ENCODE measurements at regions not wholly inside any gene's neighbourhood (a gene's known extent, or its start where the extent isn't known, plus 50 kb on each side); places are given as distances from the start of the nearest gene placed in this dataset.

GRCh38 chr3:106635271-106635670 lies 742.0 kb upstream of the CCDC54 start:
- H3K36me3 ChIP-seq (ENCODE audit: insufficient read depth, insufficient read length, low read length) = no peaks in the 10 kb centered on the region
- no peak for DNase-seq (ENCODE audit: low read depth, low spot score)
- H3K9me3 ChIP-seq (ENCODE audit: insufficient read depth, low read length) = no peaks in the 10 kb centered on the region
- H3K4me3 ChIP-seq (ENCODE audit: insufficient read length, low read depth) = no peak overlapping the region
- TF ChIP-seq SUZ12 (IDR thresholded peaks at IDR 0.05; ENCODE audit: extremely low read depth, insufficient read depth, insufficient read length) (no peak), ZNF274 (IDR thresholded peaks at IDR 0.05; ENCODE audit: low read depth, low read length) (no peak), YY1 (IDR thresholded peaks at IDR 0.05; ENCODE audit: insufficient read depth, insufficient read length) (no peak)
- H3K4me1 ChIP-seq (ENCODE audit: insufficient read depth, insufficient read length) = no peaks in the 10 kb centered on the region
- H3K9ac ChIP-seq (ENCODE audit: insufficient read length, low read depth) = no peak overlapping the region
- no peaks in the 10 kb centered on the region for H3K27me3 ChIP-seq (ENCODE audit: insufficient read depth, insufficient read length)

- no peaks in the 10 kb centered on the region for H3K9me3 ChIP-seq (ENCODE audit: insufficient read depth, low read length)
- TF ChIP-seq YY1 (IDR thresholded peaks at IDR 0.05; ENCODE audit: insufficient read depth, insufficient read length) = no peak
- no peak overlapping the region for H3K4me3 ChIP-seq (ENCODE audit: insufficient read length, low read depth)
- DNase-seq (ENCODE audit: low read depth, low spot score) = no peak
- H3K9ac ChIP-seq (ENCODE audit: insufficient read length, low read depth) = no peak overlapping the region
- no peaks in the 10 kb centered on the region for H3K27me3 ChIP-seq (ENCODE audit: insufficient read depth, insufficient read length)
- no peaks in the 10 kb centered on the region for H3K36me3 ChIP-seq (ENCODE audit: insufficient read depth, insufficient read length, low read length)
- no peaks in the 10 kb centered on the region for H3K4me1 ChIP-seq (ENCODE audit: insufficient read depth, insufficient read length)
Measured at GRCh38 chr3:106635826-106636225, 741.4 kb upstream of the CCDC54 start.

GRCh38 chr3:106640353-106640752 lies 736.9 kb upstream of the CCDC54 start:
- TF ChIP-seq YY1 (IDR thresholded peaks at IDR 0.05; ENCODE audit: insufficient read depth, insufficient read length) (no peak), SUZ12 (IDR thresholded peaks at IDR 0.05; ENCODE audit: extremely low read depth, insufficient read depth, insufficient read length) (no peak), ZNF274 (IDR thresholded peaks at IDR 0.05; ENCODE audit: low read depth, low read length) (no peak)
- Histone ChIP-seq H3K9ac (ENCODE audit: insufficient read length, low read depth) (no peak overlapping the region), H3K36me3 (ENCODE audit: insufficient read depth, insufficient read length, low read length) (no peaks in the 10 kb centered on the region), H3K4me1 (ENCODE audit: insufficient read depth, insufficient read length) (no peaks in the 10 kb centered on the region), H3K4me3 (ENCODE audit: insufficient read length, low read depth) (no peak overlapping the region), H3K9me3 (ENCODE audit: insufficient read depth, low read length) (peaks cover 10% of the 10 kb centered on the region; the same call in 1 of the 2 replicates), H3K27me3 (ENCODE audit: insufficient read depth, insufficient read length) (no peaks in the 10 kb centered on the region)
- DNase-seq (ENCODE audit: low read depth, low spot score) = no peak

- no peak overlapping the region for H3K9ac ChIP-seq (ENCODE audit: insufficient read length, low read depth)
- H3K4me1 ChIP-seq (ENCODE audit: insufficient read depth, insufficient read length) = no peaks in the 10 kb centered on the region
- no peaks in the 10 kb centered on the region for H3K27me3 ChIP-seq (ENCODE audit: insufficient read depth, insufficient read length)
- H3K36me3 ChIP-seq (ENCODE audit: insufficient read depth, insufficient read length, low read length) = no peaks in the 10 kb centered on the region
- peaks cover 10% of the 10 kb centered on the region; the same call in 1 of the 2 replicates for H3K9me3 ChIP-seq (ENCODE audit: insufficient read depth, low read length)
- no peak overlapping the region for H3K4me3 ChIP-seq (ENCODE audit: insufficient read length, low read depth)
- TF ChIP-seq SUZ12 (IDR thresholded peaks at IDR 0.05; ENCODE audit: extremely low read depth, insufficient read depth, insufficient read length) = no peak
- no peak for TF ChIP-seq ZNF274 (IDR thresholded peaks at IDR 0.05; ENCODE audit: low read depth, low read length)
- TF ChIP-seq YY1 (IDR thresholded peaks at IDR 0.05; ENCODE audit: insufficient read depth, insufficient read length) = no peak
- DNase-seq (ENCODE audit: low read depth, low spot score) = no peak
Measured at GRCh38 chr3:106642161-106642560, 735.1 kb upstream of the CCDC54 start.

- TF ChIP-seq YY1 (IDR thresholded peaks at IDR 0.05; ENCODE audit: insufficient read depth, insufficient read length) (no peak), ZNF274 (IDR thresholded peaks at IDR 0.05; ENCODE audit: low read depth, low read length) (no peak), SUZ12 (IDR thresholded peaks at IDR 0.05; ENCODE audit: extremely low read depth, insufficient read depth, insufficient read length) (no peak)
- Histone ChIP-seq H3K4me1 (ENCODE audit: insufficient read depth, insufficient read length) (no peaks in the 10 kb centered on the region), H3K9ac (ENCODE audit: insufficient read length, low read depth) (no peak overlapping the region), H3K4me3 (ENCODE audit: insufficient read length, low read depth) (no peak overlapping the region), H3K27me3 (ENCODE audit: insufficient read depth, insufficient read length) (no peaks in the 10 kb centered on the region), H3K36me3 (ENCODE audit: insufficient read depth, insufficient read length, low read length) (no peaks in the 10 kb centered on the region), H3K9me3 (ENCODE audit: insufficient read depth, low read length) (peaks cover 10% of the 10 kb centered on the region; the same call in 1 of the 2 replicates)
- DNase-seq (ENCODE audit: low read depth, low spot score) = no peak
Measured at GRCh38 chr3:106643684-106644161, 733.5 kb upstream of the CCDC54 start.

GRCh38 chr3:106673926-106674569 lies 703.2 kb upstream of the CCDC54 start:
- DNase-seq (ENCODE audit: low read depth, low spot score) = no peak
- Histone ChIP-seq H3K4me1 (ENCODE audit: insufficient read depth, insufficient read length) (no peaks in the 10 kb centered on the region), H3K9me3 (ENCODE audit: insufficient read depth, low read length) (no peaks in the 10 kb centered on the region), H3K4me3 (ENCODE audit: insufficient read length, low read depth) (no peak overlapping the region), H3K36me3 (ENCODE audit: insufficient read depth, insufficient read length, low read length) (no peaks in the 10 kb centered on the region), H3K9ac (ENCODE audit: insufficient read length, low read depth) (no peak overlapping the region), H3K27me3 (ENCODE audit: insufficient read depth, insufficient read length) (no peaks in the 10 kb centered on the region)
- TF ChIP-seq SUZ12 (IDR thresholded peaks at IDR 0.05; ENCODE audit: extremely low read depth, insufficient read depth, insufficient read length) (no peak), ZNF274 (IDR thresholded peaks at IDR 0.05; ENCODE audit: low read depth, low read length) (no peak), YY1 (IDR thresholded peaks at IDR 0.05; ENCODE audit: insufficient read depth, insufficient read length) (no peak)

GRCh38 chr3:106675451-106675850 lies 701.8 kb upstream of the CCDC54 start:
- TF ChIP-seq YY1 (IDR thresholded peaks at IDR 0.05; ENCODE audit: insufficient read depth, insufficient read length) = no peak
- TF ChIP-seq ZNF274 (IDR thresholded peaks at IDR 0.05; ENCODE audit: low read depth, low read length) = no peak
- no peak for TF ChIP-seq SUZ12 (IDR thresholded peaks at IDR 0.05; ENCODE audit: extremely low read depth, insufficient read depth, insufficient read length)
- Histone ChIP-seq H3K9me3 (ENCODE audit: insufficient read depth, low read length) (no peaks in the 10 kb centered on the region), H3K4me3 (ENCODE audit: insufficient read length, low read depth) (no peak overlapping the region), H3K27me3 (ENCODE audit: insufficient read depth, insufficient read length) (no peaks in the 10 kb centered on the region), H3K36me3 (ENCODE audit: insufficient read depth, insufficient read length, low read length) (no peaks in the 10 kb centered on the region), H3K9ac (ENCODE audit: insufficient read length, low read depth) (no peak overlapping the region), H3K4me1 (ENCODE audit: insufficient read depth, insufficient read length) (no peaks in the 10 kb centered on the region)
- no peak for DNase-seq (ENCODE audit: low read depth, low spot score)
